Subcutaneous abdominal adipose tissue (tissue), 5 donors: ENCODE measurements at regions not wholly inside any gene's neighbourhood (a gene's known extent, or its start where the extent isn't known, plus 50 kb on each side); places are given as distances from the start of the nearest gene placed in this dataset.

ENCODE experiments used
- H3K27ac ChIP-seq: one replicate; pipeline ENCODE4 v1.7.0; 2013; ENCODE audit warnings: low read depth, mild to moderate bottlenecking, inconsistent platforms, low read length, moderate library complexity
- H3K27me3 ChIP-seq, 5 donors: one replicate each; pipeline ENCODE4 v1.7.0; 2013; ENCODE audit warnings: low read length in 5 of 5, inconsistent platforms in 1 of 5; ENCODE audit not compliant: control insufficient read depth in 5 of 5, insufficient read depth in 4 of 5
- H3K36me3 ChIP-seq, 5 donors: one replicate each; pipeline ENCODE4 v1.7.0; 2013; ENCODE audit warnings: low read length in 5 of 5; ENCODE audit not compliant: control insufficient read depth in 5 of 5, insufficient read depth in 5 of 5
- H3K4me1 ChIP-seq, 5 donors: one replicate each; pipeline ENCODE4 v1.7.0; 2013; ENCODE audit warnings: low read length in 5 of 5, mild to moderate bottlenecking in 3 of 5, moderate library complexity in 1 of 5; ENCODE audit not compliant: control insufficient read depth in 5 of 5, insufficient read depth in 5 of 5
- H3K4me3 ChIP-seq, 5 donors: one replicate each; pipeline ENCODE4 v1.7.0; 2013; ENCODE audit warnings: low read length in 5 of 5, low read depth in 1 of 5
- H3K9ac ChIP-seq, 5 donors: one replicate each; pipeline ENCODE4 v1.7.0; 2013; ENCODE audit warnings: low read length in 5 of 5, mild to moderate bottlenecking in 4 of 5, moderate library complexity in 3 of 5
- H3K9me3 ChIP-seq, 5 donors: one replicate each; pipeline ENCODE4 v1.7.0; 2013; ENCODE audit warnings: low read length in 5 of 5; ENCODE audit not compliant: control insufficient read depth in 5 of 5
- donor health status: healthy.
- donor health status: healthy.
- donor health status: healthy.
- donor health status: healthy.
- donor health status: healthy.

- Histone ChIP-seq H3K9ac (no peak overlapping the region), H3K27me3 (no peaks in the 10 kb centered on the region), H3K27ac (no peak overlapping the region), H3K36me3 (no peaks in the 10 kb centered on the region), H3K9me3 (peaks cover 0 to 9% (median 0%) of the 10 kb centered on the region in 5 donors), H3K4me1 (no peaks in the 10 kb centered on the region), H3K4me3 (no peak overlapping the region)
These were observed 295.5 kb downstream of the IRX1 start for GRCh38 chr5:3891113-3891512.

DNA sequence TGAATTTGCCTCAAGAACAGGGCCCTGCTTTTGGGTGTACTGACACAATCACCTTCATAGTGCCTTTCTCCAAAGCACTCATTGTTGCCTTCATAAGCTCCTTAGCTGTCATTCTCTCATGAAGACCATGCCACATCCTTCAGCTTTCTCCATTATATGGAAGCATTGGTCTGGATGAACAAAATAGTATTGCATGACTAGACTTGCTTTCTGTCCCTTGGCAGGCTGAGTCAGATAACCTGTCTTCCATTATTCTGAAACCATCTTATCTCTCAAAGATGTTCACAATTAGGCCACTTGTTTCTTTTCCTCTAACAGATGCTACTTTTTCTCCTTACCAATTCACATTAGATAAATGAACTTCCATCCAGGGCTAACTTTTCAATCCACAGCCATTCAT is 297.9 kb downstream of the IRX1 start:
- no peaks in the 10 kb centered on the region for H3K27me3 ChIP-seq
- H3K4me1 ChIP-seq, result no peaks in the 10 kb centered on the region

DNA sequence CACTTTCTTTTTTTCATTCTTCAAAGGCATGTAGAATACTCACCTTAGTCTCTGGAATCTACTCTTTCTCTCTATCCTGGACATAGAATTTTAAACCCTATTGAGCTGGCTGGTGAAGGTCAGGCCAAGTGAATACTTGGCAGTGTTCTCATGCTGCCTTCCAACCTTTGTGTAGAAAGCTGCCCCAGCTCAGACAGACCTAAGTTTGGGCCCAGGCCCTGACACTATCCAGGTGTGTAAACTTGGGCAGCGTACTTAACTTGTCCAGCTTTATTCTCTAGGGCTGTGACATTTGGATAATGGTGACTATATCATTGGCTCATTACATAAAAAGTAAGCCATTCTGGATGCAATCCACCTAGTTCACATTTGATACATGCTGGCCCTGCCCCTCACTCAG is 298.3 kb downstream of the IRX1 start:
- Histone ChIP-seq H3K4me1 (no peaks in the 10 kb centered on the region), H3K4me3 (no peak overlapping the region), H3K9ac (no peak overlapping the region), H3K36me3 (no peaks in the 10 kb centered on the region), H3K9me3 (peaks cover 0 to 14% (median 0%) of the 10 kb centered on the region in 5 donors), H3K27ac (no peak overlapping the region), H3K27me3 (no peaks in the 10 kb centered on the region)

More for the DNA sequence above, 297.9 kb downstream of the IRX1 start:
- Histone ChIP-seq H3K9me3 (peaks cover 0 to 14% (median 0%) of the 10 kb centered on the region in 5 donors), H3K36me3 (no peaks in the 10 kb centered on the region), H3K9ac (no peak overlapping the region), H3K27ac (no peak overlapping the region), H3K4me3 (no peak overlapping the region)

- H3K4me1 ChIP-seq, result no peaks in the 10 kb centered on the region
- H3K4me3 ChIP-seq, result no peak overlapping the region
- H3K9ac ChIP-seq, result no peak overlapping the region
- H3K9me3 ChIP-seq, result peaks cover 0 to 10% (median 0%) of the 10 kb centered on the region in 5 donors
- no peaks in the 10 kb centered on the region for H3K36me3 ChIP-seq
- no peaks in the 10 kb centered on the region for H3K27me3 ChIP-seq
- H3K27ac ChIP-seq, result no peak overlapping the region
These were observed 300.5 kb downstream of the IRX1 start for GRCh38 chr5:3896098-3896497.

DNA sequence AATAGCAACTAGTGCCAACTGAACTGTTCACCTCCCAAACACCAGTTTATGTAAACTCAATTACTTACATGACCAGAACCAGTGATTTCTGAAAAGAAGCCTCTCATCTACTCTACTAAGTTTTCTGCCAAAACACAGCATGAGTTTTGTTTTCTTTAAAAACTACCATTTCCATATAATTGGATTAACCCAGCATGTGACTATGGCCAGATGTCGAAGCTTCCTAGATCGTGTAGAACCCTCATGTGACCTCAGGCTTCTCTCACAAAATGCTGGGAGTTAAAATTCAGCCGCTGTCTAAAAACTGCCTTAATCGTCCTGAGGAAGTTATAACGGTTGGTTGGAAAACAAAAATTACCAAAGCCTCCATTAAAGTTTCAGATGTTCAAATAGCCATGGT is 303.5 kb downstream of the IRX1 start:
- no peaks in the 10 kb centered on the region for H3K36me3 ChIP-seq
- no peak overlapping the region for H3K4me3 ChIP-seq
- no peaks in the 10 kb centered on the region for H3K27me3 ChIP-seq
- H3K27ac ChIP-seq, result no peak overlapping the region
- no peaks in the 10 kb centered on the region for H3K4me1 ChIP-seq
- no peak overlapping the region for H3K9ac ChIP-seq
- H3K9me3 ChIP-seq, result peaks cover 0 to 7% (median 2%) of the 10 kb centered on the region in 5 donors

- Histone ChIP-seq H3K36me3 (no peaks in the 10 kb centered on the region), H3K9me3 (peaks cover 0 to 2% (median 2%) of the 10 kb centered on the region in 5 donors), H3K27me3 (no peaks in the 10 kb centered on the region), H3K27ac (no peak overlapping the region), H3K4me3 (no peak overlapping the region), H3K9ac (no peak overlapping the region), H3K4me1 (no peaks in the 10 kb centered on the region)
These were observed 309.0 kb downstream of the IRX1 start for GRCh38 chr5:3904584-3904983.

DNA sequence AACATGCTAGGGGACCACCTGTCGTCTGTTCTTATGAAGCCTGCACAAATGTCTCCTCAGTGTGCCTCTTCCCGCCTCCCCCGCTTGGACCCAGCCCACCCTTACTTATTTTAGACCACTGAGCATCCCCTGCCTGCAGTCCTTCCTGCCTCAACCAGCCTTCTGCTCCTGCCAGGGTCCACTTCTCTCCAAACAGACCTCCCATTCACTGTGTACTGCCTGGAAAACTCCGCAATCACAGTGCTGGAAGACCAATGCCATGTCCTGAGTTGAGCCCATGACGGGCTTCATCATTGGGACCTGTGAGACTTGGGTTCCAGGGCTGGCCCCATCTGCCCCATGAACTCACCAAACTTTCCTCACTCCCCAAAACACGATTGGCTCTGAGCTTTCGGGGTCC is 309.4 kb downstream of the IRX1 start:
- Histone ChIP-seq H3K36me3 (no peaks in the 10 kb centered on the region), H3K27ac (no peak overlapping the region), H3K27me3 (no peaks in the 10 kb centered on the region), H3K9ac (no peak overlapping the region), H3K4me1 (no peaks in the 10 kb centered on the region), H3K9me3 (peaks cover 0 to 2% (median 2%) of the 10 kb centered on the region in 5 donors), H3K4me3 (no peak overlapping the region)

- no peak overlapping the region for H3K27ac ChIP-seq
- H3K9ac ChIP-seq, result no peak overlapping the region
- H3K36me3 ChIP-seq, result no peaks in the 10 kb centered on the region
- no peaks in the 10 kb centered on the region for H3K27me3 ChIP-seq
- H3K4me3 ChIP-seq, result no peak overlapping the region
- H3K9me3 ChIP-seq, result peaks cover 0 to 2% (median 2%) of the 10 kb centered on the region in 5 donors
- no peaks in the 10 kb centered on the region for H3K4me1 ChIP-seq
These were observed 309.9 kb downstream of the IRX1 start for GRCh38 chr5:3905521-3905920.

- Histone ChIP-seq H3K27me3 (no peaks in the 10 kb centered on the region), H3K9ac (no peak overlapping the region), H3K27ac (no peak overlapping the region), H3K9me3 (no peaks in the 10 kb centered on the region), H3K36me3 (no peaks in the 10 kb centered on the region), H3K4me3 (no peak overlapping the region), H3K4me1 (peaks cover 0 to 2% (median 0%) of the 10 kb centered on the region in 5 donors)
These were observed 315.5 kb downstream of the IRX1 start for GRCh38 chr5:3911111-3911510.

GRCh38 chr5:3911773-3912172 is 316.1 kb downstream of the IRX1 start:
- H3K9me3 ChIP-seq, result no peaks in the 10 kb centered on the region
- H3K36me3 ChIP-seq, result no peaks in the 10 kb centered on the region

GRCh38 chr5:3912790-3913189 is 317.2 kb downstream of the IRX1 start:
- Histone ChIP-seq H3K4me1 (peaks cover 0 to 2% (median 0%) of the 10 kb centered on the region in 5 donors), H3K4me3 (no peak overlapping the region), H3K27ac (no peak overlapping the region), H3K9me3 (no peaks in the 10 kb centered on the region), H3K36me3 (no peaks in the 10 kb centered on the region), H3K9ac (no peak overlapping the region), H3K27me3 (no peaks in the 10 kb centered on the region)

More at GRCh38 chr5:3911773-3912172, 316.1 kb downstream of the IRX1 start:
- no peak overlapping the region for H3K4me3 ChIP-seq
- no peaks in the 10 kb centered on the region for H3K27me3 ChIP-seq
- no peak overlapping the region for H3K27ac ChIP-seq
- no peak overlapping the region for H3K9ac ChIP-seq
- peaks cover 0 to 2% (median 0%) of the 10 kb centered on the region in 5 donors for H3K4me1 ChIP-seq
